ENCODE measurements at regions not wholly inside any gene's neighbourhood (a gene's known extent, or its start where the extent isn't known, plus 50 kb on each side); places are given as distances from the start of the nearest gene placed in this dataset.

GRCh38 chr10:106053061-106053460 lies 1111.4 kb downstream of the SORCS1 start:
- CTCF ChIA-PET: no interaction called here
- no peak for ATAC-seq

DNA sequence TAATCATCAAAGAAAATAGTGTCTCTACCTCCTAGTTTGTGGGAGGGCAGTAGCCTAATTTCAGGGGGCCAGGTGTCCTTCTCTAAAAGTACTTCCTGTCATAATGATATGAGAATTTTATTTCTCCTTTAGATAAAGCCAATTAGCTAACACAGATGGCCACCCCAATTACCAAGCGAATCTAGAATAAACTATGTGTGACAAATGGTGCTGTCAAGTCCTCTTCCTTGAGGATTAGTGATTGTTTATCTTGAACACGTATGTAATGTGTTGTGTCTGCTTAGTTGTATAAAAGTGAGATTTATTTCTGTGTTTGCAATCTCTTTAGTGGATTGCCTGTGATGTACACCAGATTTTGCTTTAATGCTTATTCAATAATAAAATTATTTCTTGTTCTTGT lies 1120.0 kb downstream of the SORCS1 start:
- no peaks in the 10 kb centered on the region for H3K36me3 ChIP-seq (ENCODE audit: control insufficient read depth, insufficient read depth, low read length)
- H3K9me3 ChIP-seq (ENCODE audit: control insufficient read depth, insufficient read depth, low read depth, low read length): no peaks in the 10 kb centered on the region
- ChIA-PET POLR2A (no interaction called here), CTCF (no interaction called here)
- no peaks in the 10 kb centered on the region for H3K4me1 ChIP-seq (ENCODE audit: control insufficient read depth, insufficient read depth, low read length)
- TF ChIP-seq, protein P1, sequence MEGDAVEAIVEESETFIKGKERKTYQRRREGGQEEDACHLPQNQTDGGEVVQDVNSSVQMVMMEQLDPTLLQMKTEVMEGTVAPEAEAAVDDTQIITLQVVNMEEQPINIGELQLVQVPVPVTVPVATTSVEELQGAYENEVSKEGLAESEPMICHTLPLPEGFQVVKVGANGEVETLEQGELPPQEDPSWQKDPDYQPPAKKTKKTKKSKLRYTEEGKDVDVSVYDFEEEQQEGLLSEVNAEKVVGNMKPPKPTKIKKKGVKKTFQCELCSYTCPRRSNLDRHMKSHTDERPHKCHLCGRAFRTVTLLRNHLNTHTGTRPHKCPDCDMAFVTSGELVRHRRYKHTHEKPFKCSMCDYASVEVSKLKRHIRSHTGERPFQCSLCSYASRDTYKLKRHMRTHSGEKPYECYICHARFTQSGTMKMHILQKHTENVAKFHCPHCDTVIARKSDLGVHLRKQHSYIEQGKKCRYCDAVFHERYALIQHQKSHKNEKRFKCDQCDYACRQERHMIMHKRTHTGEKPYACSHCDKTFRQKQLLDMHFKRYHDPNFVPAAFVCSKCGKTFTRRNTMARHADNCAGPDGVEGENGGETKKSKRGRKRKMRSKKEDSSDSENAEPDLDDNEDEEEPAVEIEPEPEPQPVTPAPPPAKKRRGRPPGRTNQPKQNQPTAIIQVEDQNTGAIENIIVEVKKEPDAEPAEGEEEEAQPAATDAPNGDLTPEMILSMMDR (IDR thresholded peaks at IDR 0.05): no peak
- TF ChIP-seq TCF7L2 (IDR thresholded peaks at IDR 0.05; ENCODE audit: low read depth, low read length): no peak
- TF ChIP-seq POLR2AphosphoS5 (IDR thresholded peaks at IDR 0.05; ENCODE audit: low read depth, low read length): no peak
- TF ChIP-seq, protein P2, sequence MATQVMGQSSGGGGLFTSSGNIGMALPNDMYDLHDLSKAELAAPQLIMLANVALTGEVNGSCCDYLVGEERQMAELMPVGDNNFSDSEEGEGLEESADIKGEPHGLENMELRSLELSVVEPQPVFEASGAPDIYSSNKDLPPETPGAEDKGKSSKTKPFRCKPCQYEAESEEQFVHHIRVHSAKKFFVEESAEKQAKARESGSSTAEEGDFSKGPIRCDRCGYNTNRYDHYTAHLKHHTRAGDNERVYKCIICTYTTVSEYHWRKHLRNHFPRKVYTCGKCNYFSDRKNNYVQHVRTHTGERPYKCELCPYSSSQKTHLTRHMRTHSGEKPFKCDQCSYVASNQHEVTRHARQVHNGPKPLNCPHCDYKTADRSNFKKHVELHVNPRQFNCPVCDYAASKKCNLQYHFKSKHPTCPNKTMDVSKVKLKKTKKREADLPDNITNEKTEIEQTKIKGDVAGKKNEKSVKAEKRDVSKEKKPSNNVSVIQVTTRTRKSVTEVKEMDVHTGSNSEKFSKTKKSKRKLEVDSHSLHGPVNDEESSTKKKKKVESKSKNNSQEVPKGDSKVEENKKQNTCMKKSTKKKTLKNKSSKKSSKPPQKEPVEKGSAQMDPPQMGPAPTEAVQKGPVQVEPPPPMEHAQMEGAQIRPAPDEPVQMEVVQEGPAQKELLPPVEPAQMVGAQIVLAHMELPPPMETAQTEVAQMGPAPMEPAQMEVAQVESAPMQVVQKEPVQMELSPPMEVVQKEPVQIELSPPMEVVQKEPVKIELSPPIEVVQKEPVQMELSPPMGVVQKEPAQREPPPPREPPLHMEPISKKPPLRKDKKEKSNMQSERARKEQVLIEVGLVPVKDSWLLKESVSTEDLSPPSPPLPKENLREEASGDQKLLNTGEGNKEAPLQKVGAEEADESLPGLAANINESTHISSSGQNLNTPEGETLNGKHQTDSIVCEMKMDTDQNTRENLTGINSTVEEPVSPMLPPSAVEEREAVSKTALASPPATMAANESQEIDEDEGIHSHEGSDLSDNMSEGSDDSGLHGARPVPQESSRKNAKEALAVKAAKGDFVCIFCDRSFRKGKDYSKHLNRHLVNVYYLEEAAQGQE (IDR thresholded peaks at IDR 0.05; ENCODE audit: insufficient read depth in 1 of 2, low read depth in 2 of 2, low read length in 1 of 2): no peak
- no peak for TF ChIP-seq SIN3A (IDR thresholded peaks at IDR 0.05; ENCODE audit: borderline replicate concordance, insufficient read depth, low read depth, low read length)
- H3K27ac ChIP-seq (ENCODE audit: low read length): no peak overlapping the region
- no peak for DNase-seq (ENCODE audit: low read depth, low spot score)
- H3K27me3 ChIP-seq (ENCODE audit: control insufficient read depth, insufficient read depth, low read length): no peaks in the 10 kb centered on the region
- in situ Hi-C loops (cut with HindIII; ENCODE audit: low pct_unique_long_range_greater_than_20kb, low sequenced_read_pairs): no loop called here
- intact Hi-C loops (cut with micrococcal nuclease; ENCODE audit: unreplicated experiment): no loop called here
- no peak overlapping the region for H3K4me3 ChIP-seq (ENCODE audit: low read depth in 2 of 2, low read length in 2 of 2)
- no TSS peak for BruUV-seq (replicated peaks)
- no peak for ATAC-seq

More at GRCh38 chr10:106053061-106053460, 1111.4 kb downstream of the SORCS1 start:
- Histone ChIP-seq H3K27me3 (ENCODE audit: control insufficient read depth, insufficient read depth, low read length) (no peaks in the 10 kb centered on the region), H3K4me3 (ENCODE audit: low read depth in 2 of 2, low read length in 2 of 2) (no peak overlapping the region), H3K9me3 (ENCODE audit: control insufficient read depth, insufficient read depth, low read depth, low read length) (no peaks in the 10 kb centered on the region), H3K4me1 (ENCODE audit: control insufficient read depth, insufficient read depth, low read length) (no peaks in the 10 kb centered on the region), H3K36me3 (ENCODE audit: control insufficient read depth, insufficient read depth, low read length) (no peaks in the 10 kb centered on the region), H3K27ac (ENCODE audit: low read length) (no peak overlapping the region)
- BruUV-seq (replicated peaks): no TSS peak
- in situ Hi-C loops (cut with HindIII; ENCODE audit: low pct_unique_long_range_greater_than_20kb, low sequenced_read_pairs): no loop called here
- DNase-seq (ENCODE audit: low read depth, low spot score): no peak
- POLR2A ChIA-PET: no interaction called here
- TF ChIP-seq, protein P2 (IDR thresholded peaks at IDR 0.05; ENCODE audit: insufficient read depth in 1 of 2, low read depth in 2 of 2, low read length in 1 of 2): no peak
- TF ChIP-seq, protein P1 (IDR thresholded peaks at IDR 0.05): no peak
- TF ChIP-seq SIN3A (IDR thresholded peaks at IDR 0.05; ENCODE audit: borderline replicate concordance, insufficient read depth, low read depth, low read length) (no peak), TCF7L2 (IDR thresholded peaks at IDR 0.05; ENCODE audit: low read depth, low read length) (no peak), POLR2AphosphoS5 (IDR thresholded peaks at IDR 0.05; ENCODE audit: low read depth, low read length) (no peak)
- intact Hi-C loops (cut with micrococcal nuclease; ENCODE audit: unreplicated experiment): no loop called here

All from Panc1 (cell line).